ENCODE measurements at regions not wholly inside any gene's neighbourhood (a gene's known extent, or its start where the extent isn't known, plus 50 kb on each side); places are given as distances from the start of the nearest gene placed in this dataset.

GRCh38 chr16:75911896-75912295, 185.6 kb upstream of the CPHXL start:
- Histone ChIP-seq H3K27ac (no peak overlapping the region), H3K27me3 (no peaks in the 10 kb centered on the region), H3K4me1 (no peaks in the 10 kb centered on the region), H3K36me3 (no peaks in the 10 kb centered on the region), H3K4me3 (replicated peaks in 1 of 3) (no peak overlapping the region), H3K9me3 (no peaks in the 10 kb centered on the region)
- TF ChIP-seq POLR2A (IDR thresholded peaks at IDR 0.05): no peak
- TF ChIP-seq CTCF (IDR thresholded peaks at IDR 0.05): no peak
- intact Hi-C loops (cut with DNase I): no loop called here
- no peak for DNase-seq
- WGBS, 2 donors: 85 to 88% methylated on average over 3 of the region's 3 CpGs

DNA sequence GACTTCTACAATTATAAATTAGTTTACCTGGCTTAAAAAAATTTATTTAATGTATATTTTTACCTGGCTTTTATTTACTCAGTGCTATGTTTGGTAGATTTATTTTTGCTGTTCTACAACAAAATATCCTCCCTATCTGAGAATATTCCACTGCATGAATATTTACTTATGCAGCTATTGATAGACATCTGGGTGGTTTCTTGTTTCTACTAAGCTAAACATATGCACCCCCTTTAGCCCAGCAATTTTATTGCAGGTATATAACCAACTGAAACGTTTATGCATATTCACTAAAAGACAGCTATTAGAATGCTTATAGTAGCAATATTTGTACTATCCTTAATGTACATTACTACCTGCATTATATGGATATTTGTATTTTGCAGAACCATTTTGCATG, 187.7 kb upstream of the CPHXL start:
- TF ChIP-seq CTCF (IDR thresholded peaks at IDR 0.05) (no peak), POLR2A (IDR thresholded peaks at IDR 0.05) (no peak)
- intact Hi-C loops (cut with DNase I): no loop called here
- Histone ChIP-seq H3K4me1 (no peaks in the 10 kb centered on the region), H3K9me3 (no peaks in the 10 kb centered on the region), H3K27me3 (no peaks in the 10 kb centered on the region), H3K27ac (no peak overlapping the region), H3K4me3 (replicated peaks in 1 of 3) (no peak overlapping the region), H3K36me3 (no peaks in the 10 kb centered on the region)
- 52 to 66% methylated on average over 1 of the region's 1 CpG for WGBS, 2 donors
- DNase-seq: no peak

DNA sequence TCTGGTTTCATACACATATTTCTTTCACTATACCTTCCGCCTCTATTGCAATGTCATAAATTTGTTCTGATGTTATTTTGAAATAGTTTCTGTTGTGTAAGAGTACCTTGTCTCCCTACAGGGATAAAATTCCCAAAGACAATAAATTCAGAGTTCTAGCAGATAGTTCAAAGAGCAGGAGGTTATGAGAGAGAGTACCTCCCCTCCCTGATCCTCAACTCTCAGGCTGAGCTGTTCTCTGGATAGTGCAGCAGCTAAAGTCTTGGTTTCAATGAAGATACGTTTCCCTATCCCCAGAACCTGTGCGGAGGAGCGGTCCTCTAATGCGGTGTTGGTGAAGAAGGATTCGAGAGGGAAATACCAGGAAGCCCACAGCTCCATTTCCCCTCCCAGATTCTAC, 190.2 kb upstream of the CPHXL start:
- H3K27me3 ChIP-seq: no peaks in the 10 kb centered on the region
- intact Hi-C loops (cut with DNase I): no loop called here
- no peak overlapping the region for H3K27ac ChIP-seq
- 88 to 93% methylated on average over 6 of the region's 6 CpGs for WGBS, 2 donors
- no peak for DNase-seq
- no peaks in the 10 kb centered on the region for H3K9me3 ChIP-seq
- no peak for TF ChIP-seq POLR2A (IDR thresholded peaks at IDR 0.05)
- no peak for TF ChIP-seq CTCF (IDR thresholded peaks at IDR 0.05)
- no peaks in the 10 kb centered on the region for H3K36me3 ChIP-seq
- no peaks in the 10 kb centered on the region for H3K4me1 ChIP-seq
- no peak overlapping the region for H3K4me3 ChIP-seq (replicated peaks in 1 of 3)

DNA sequence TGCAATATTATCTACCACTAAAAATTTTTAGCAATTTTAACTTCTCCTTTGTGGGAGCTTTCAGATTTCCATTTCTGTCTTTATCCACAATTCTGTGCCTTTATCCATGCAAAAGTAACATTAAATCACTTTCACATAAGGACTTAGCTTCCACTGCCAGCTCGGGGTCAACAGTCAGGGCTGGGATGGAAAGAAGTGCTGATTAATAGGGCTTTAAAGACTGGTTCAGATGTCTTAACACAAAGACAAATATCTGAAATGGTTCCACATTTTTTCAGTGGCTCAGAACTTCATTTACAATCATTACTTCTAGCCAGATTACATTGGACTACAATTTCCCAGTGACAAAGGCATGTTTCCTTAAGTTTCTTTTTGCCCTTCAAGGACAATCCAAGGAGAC, 191.8 kb upstream of the CPHXL start:
- WGBS, 2 donors: 71 to 78% methylated on average over 1 of the region's 1 CpG
- H3K27me3 ChIP-seq: no peaks in the 10 kb centered on the region
- no peak for TF ChIP-seq POLR2A (IDR thresholded peaks at IDR 0.05)
- TF ChIP-seq CTCF (IDR thresholded peaks at IDR 0.05): no peak
- intact Hi-C loops (cut with DNase I): no loop called here
- H3K36me3 ChIP-seq: no peaks in the 10 kb centered on the region
- H3K9me3 ChIP-seq: no peaks in the 10 kb centered on the region
- H3K4me3 ChIP-seq (replicated peaks in 1 of 3): no peak overlapping the region
- H3K27ac ChIP-seq: no peak overlapping the region
- no peak for DNase-seq
- H3K4me1 ChIP-seq: no peaks in the 10 kb centered on the region

GRCh38 chr16:75919664-75920063, 193.4 kb upstream of the CPHXL start:
- Histone ChIP-seq H3K36me3 (no peaks in the 10 kb centered on the region), H3K27ac (no peak overlapping the region), H3K4me1 (no peaks in the 10 kb centered on the region), H3K4me3 (replicated peaks in 1 of 3) (no peak overlapping the region), H3K27me3 (no peaks in the 10 kb centered on the region), H3K9me3 (no peaks in the 10 kb centered on the region)
- intact Hi-C loops (cut with DNase I): no loop called here
- TF ChIP-seq POLR2A (IDR thresholded peaks at IDR 0.05): no peak
- no peak for TF ChIP-seq CTCF (IDR thresholded peaks at IDR 0.05)
- DNase-seq: peak; percentile 9 to 22
- WGBS, 2 donors: 18 to 20% methylated on average over 5 of the region's 5 CpGs
